HCT116 (cell line): ENCODE measurements at regions not wholly inside any gene's neighbourhood (a gene's known extent, or its start where the extent isn't known, plus 50 kb on each side); places are given as distances from the start of the nearest gene placed in this dataset.

Experiments
- ATF3 ChIP-seq: IDR thresholded peaks from 2 replicates; pipeline ENCODE4 v1.6.1; 2012
- EZH2phosphoT487 ChIP-seq: fragments of 200-600 bp; IDR thresholded peaks from 2 replicates; pipeline ENCODE4 v1.6.1; 2018; ENCODE audit warnings: antibody characterized with exemption, borderline replicate concordance
- RAD21 ChIP-seq: IDR thresholded peaks from 2 replicates; pipeline ENCODE4 v1.6.1; 2012; ENCODE audit warnings: low read depth, mild to moderate bottlenecking
- ZNF274 ChIP-seq: fragments of 200-500 bp; sonication (Bioruptor generic); IDR thresholded peaks from 2 replicates; pipeline ENCODE4 v1.6.1; 2014; ENCODE audit warnings: mild to moderate bottlenecking, low read depth, low read length, inconsistent platforms
- TF ChIP-seq, protein P1 (sequence below), 3 experiments: fragments of 200-600 bp in 1 of 3; sonication (generic) in 1 of 3; IDR thresholded peaks in 2 of 3; conservative IDR thresholded peaks in 1 of 3; 2 replicates each; pipeline ENCODE4 v1.5.1; 2012 to 2017; ENCODE audit warnings: low read depth in 2 of 3, low read length in 2 of 3, antibody characterized with exemption in 1 of 3, borderline replicate concordance in 1 of 3, control low read depth in 1 of 3, mild to moderate bottlenecking in 1 of 3, mixed read lengths in 1 of 3, mixed run types in 1 of 3, moderate library complexity in 1 of 3; ENCODE audit not compliant: insufficient read depth in 1 of 3

GRCh38 chr4:177128306-177128705 is 181.4 kb upstream of the NEIL3 start:
- TF ChIP-seq RAD21 (no peak), ATF3 (no peak), ZNF274 (no peak), EZH2phosphoT487 (no peak)
- TF ChIP-seq, protein P1, sequence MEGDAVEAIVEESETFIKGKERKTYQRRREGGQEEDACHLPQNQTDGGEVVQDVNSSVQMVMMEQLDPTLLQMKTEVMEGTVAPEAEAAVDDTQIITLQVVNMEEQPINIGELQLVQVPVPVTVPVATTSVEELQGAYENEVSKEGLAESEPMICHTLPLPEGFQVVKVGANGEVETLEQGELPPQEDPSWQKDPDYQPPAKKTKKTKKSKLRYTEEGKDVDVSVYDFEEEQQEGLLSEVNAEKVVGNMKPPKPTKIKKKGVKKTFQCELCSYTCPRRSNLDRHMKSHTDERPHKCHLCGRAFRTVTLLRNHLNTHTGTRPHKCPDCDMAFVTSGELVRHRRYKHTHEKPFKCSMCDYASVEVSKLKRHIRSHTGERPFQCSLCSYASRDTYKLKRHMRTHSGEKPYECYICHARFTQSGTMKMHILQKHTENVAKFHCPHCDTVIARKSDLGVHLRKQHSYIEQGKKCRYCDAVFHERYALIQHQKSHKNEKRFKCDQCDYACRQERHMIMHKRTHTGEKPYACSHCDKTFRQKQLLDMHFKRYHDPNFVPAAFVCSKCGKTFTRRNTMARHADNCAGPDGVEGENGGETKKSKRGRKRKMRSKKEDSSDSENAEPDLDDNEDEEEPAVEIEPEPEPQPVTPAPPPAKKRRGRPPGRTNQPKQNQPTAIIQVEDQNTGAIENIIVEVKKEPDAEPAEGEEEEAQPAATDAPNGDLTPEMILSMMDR (IDR thresholded peaks at IDR 0.05 in 2 of 3, conservative IDR thresholded peaks at IDR 0.05 in 1 of 3; ENCODE audit: borderline replicate concordance in 1 of 3, insufficient read depth in 1 of 3, low read depth in 2 of 3, low read length in 2 of 3), result no peak
